ENCODE measurements at regions not wholly inside any gene's neighbourhood (a gene's known extent, or its start where the extent isn't known, plus 50 kb on each side); places are given as distances from the start of the nearest gene placed in this dataset.

DNA sequence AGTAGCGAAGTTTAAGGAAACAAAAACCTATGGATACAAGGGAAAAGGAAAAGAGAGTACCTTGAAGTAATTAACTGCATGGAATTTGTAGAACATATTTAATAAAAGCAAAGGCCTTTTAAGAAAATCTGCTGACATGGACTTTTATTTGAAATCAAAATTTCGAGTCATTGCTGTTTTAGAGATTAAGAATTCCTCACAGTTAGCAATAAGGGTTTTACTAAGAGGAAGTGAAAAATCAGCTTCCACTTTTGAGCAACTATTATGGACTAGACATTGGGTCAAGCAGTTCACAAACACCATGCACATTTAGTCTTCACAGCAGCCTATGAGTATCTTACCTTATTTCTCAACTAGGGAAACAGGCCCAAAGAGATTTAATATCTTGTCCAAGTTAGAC lies 876.3 kb downstream of the BCL11A start:
- TF ChIP-seq RAD21 (conservative IDR thresholded peaks at IDR 0.05): no peak
- no peak for TF ChIP-seq EP300 (conservative IDR thresholded peaks at IDR 0.05; ENCODE audit: poor library complexity, severe bottlenecking)
- TF ChIP-seq, protein P1, sequence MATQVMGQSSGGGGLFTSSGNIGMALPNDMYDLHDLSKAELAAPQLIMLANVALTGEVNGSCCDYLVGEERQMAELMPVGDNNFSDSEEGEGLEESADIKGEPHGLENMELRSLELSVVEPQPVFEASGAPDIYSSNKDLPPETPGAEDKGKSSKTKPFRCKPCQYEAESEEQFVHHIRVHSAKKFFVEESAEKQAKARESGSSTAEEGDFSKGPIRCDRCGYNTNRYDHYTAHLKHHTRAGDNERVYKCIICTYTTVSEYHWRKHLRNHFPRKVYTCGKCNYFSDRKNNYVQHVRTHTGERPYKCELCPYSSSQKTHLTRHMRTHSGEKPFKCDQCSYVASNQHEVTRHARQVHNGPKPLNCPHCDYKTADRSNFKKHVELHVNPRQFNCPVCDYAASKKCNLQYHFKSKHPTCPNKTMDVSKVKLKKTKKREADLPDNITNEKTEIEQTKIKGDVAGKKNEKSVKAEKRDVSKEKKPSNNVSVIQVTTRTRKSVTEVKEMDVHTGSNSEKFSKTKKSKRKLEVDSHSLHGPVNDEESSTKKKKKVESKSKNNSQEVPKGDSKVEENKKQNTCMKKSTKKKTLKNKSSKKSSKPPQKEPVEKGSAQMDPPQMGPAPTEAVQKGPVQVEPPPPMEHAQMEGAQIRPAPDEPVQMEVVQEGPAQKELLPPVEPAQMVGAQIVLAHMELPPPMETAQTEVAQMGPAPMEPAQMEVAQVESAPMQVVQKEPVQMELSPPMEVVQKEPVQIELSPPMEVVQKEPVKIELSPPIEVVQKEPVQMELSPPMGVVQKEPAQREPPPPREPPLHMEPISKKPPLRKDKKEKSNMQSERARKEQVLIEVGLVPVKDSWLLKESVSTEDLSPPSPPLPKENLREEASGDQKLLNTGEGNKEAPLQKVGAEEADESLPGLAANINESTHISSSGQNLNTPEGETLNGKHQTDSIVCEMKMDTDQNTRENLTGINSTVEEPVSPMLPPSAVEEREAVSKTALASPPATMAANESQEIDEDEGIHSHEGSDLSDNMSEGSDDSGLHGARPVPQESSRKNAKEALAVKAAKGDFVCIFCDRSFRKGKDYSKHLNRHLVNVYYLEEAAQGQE (IDR thresholded peaks at IDR 0.05; ENCODE audit: borderline replicate concordance): no peak
- no peak for TF ChIP-seq POLR2AphosphoS5 (IDR thresholded peaks at IDR 0.05)
- TF ChIP-seq MXI1 (conservative IDR thresholded peaks at IDR 0.05; ENCODE audit: poor library complexity, severe bottlenecking): no peak
- TF ChIP-seq EZH2 (IDR thresholded peaks at IDR 0.05; ENCODE audit: borderline replicate concordance, insufficient read depth, low read length, poor library complexity, severe bottlenecking): no peak
- no peak for TF ChIP-seq TAF1 (IDR thresholded peaks at IDR 0.05; ENCODE audit: low read depth)
- TF ChIP-seq SMC3 (conservative IDR thresholded peaks at IDR 0.05; ENCODE audit: poor library complexity): no peak
- TF ChIP-seq CTCF (IDR thresholded peaks at IDR 0.05; ENCODE audit: poor library complexity, severe bottlenecking): no peak
- no peak overlapping the region for H3K4me2 ChIP-seq (ENCODE audit: low read length)
- no peaks in the 10 kb centered on the region for H3K27me3 ChIP-seq (ENCODE audit: insufficient read depth, low read depth, low read length)

GRCh38 chr2:59674100-59674499 lies 879.4 kb downstream of the BCL11A start:
- Histone ChIP-seq H3F3A (ENCODE audit: insufficient read depth, low read length, poor library complexity, severe bottlenecking) (peaks cover 5% of the 10 kb centered on the region), H3K9ac (ENCODE audit: low read length) (no peak overlapping the region), H3K4me3 (ENCODE audit: low read length) (no peak overlapping the region), H3K27me3 (ENCODE audit: insufficient read depth, low read depth, low read length) (no peaks in the 10 kb centered on the region), H3K9me2 (ENCODE audit: insufficient read depth, low read length) (no peaks in the 10 kb centered on the region), H2AFZ (ENCODE audit: low read depth, low read length) (no peak overlapping the region), H3K36me3 (ENCODE audit: insufficient read depth, low read length) (no peaks in the 10 kb centered on the region), H3K4me2 (ENCODE audit: low read length) (no peak overlapping the region), H3K79me2 (replicated peaks; ENCODE audit: insufficient read depth, low read length) (no peaks in the 10 kb centered on the region), H3K9me3 (ENCODE audit: low read length) (no peaks in the 10 kb centered on the region), H3K27ac (ENCODE audit: low read length) (no peak overlapping the region), H4K20me1 (ENCODE audit: insufficient read depth) (no peaks in the 10 kb centered on the region)
- no peak for TF ChIP-seq CTCF (IDR thresholded peaks at IDR 0.05; ENCODE audit: poor library complexity, severe bottlenecking)
- no peak for TF ChIP-seq SMC3 (conservative IDR thresholded peaks at IDR 0.05; ENCODE audit: poor library complexity)
- TF ChIP-seq, protein P1 (IDR thresholded peaks at IDR 0.05; ENCODE audit: borderline replicate concordance): no peak
- no peak for TF ChIP-seq MXI1 (conservative IDR thresholded peaks at IDR 0.05; ENCODE audit: poor library complexity, severe bottlenecking)

More for the DNA sequence above, 876.3 kb downstream of the BCL11A start:
- H3K36me3 ChIP-seq (ENCODE audit: insufficient read depth, low read length): no peaks in the 10 kb centered on the region
- no peaks in the 10 kb centered on the region for H3K79me2 ChIP-seq (replicated peaks; ENCODE audit: insufficient read depth, low read length)
- H3F3A ChIP-seq (ENCODE audit: insufficient read depth, low read length, poor library complexity, severe bottlenecking): no peaks in the 10 kb centered on the region
- H3K4me3 ChIP-seq (ENCODE audit: low read length): no peak overlapping the region
- no peaks in the 10 kb centered on the region for H3K9me3 ChIP-seq (ENCODE audit: low read length)
- no peaks in the 10 kb centered on the region for H4K20me1 ChIP-seq (ENCODE audit: insufficient read depth)
- H3K27ac ChIP-seq (ENCODE audit: low read length): no peak overlapping the region
- no peak overlapping the region for H3K9ac ChIP-seq (ENCODE audit: low read length)
- no peaks in the 10 kb centered on the region for H3K9me2 ChIP-seq (ENCODE audit: insufficient read depth, low read length)
- H2AFZ ChIP-seq (ENCODE audit: low read depth, low read length): no peak overlapping the region
